ENCODE measurements at regions not wholly inside any gene's neighbourhood (a gene's known extent, or its start where the extent isn't known, plus 50 kb on each side); places are given as distances from the start of the nearest gene placed in this dataset.

- dilution Hi-C loops (cut with MboI; ENCODE audit: extremely low pct_ligation_motif_present, low sequenced_read_pairs): no loop called here
- Histone ChIP-seq H3K9me1 (ENCODE audit: control insufficient read depth, extremely low read depth, insufficient read depth, low read length) (no peaks in the 10 kb centered on the region), H3K9ac (ENCODE audit: control insufficient read depth, extremely low read depth, insufficient read depth, low read length) (no peak overlapping the region), H3K4me3 (ENCODE audit: control insufficient read depth in 2 of 3, extremely low read depth in 1 of 3, insufficient read depth in 2 of 3, low read depth in 1 of 3, low read length in 3 of 3) (no peak overlapping the region), H3K36me3 (ENCODE audit: control insufficient read depth in 2 of 2, extremely low read depth in 1 of 2, insufficient read depth in 2 of 2, low read length in 2 of 2) (no peaks in the 10 kb centered on the region), H2AFZ (ENCODE audit: control insufficient read depth, low read length) (no peak overlapping the region), H3K27me3 (ENCODE audit: control insufficient read depth, extremely low read depth, insufficient read depth, low read length) (no peaks in the 10 kb centered on the region), H3K4me2 (ENCODE audit: control insufficient read depth, extremely low read depth, insufficient read depth, low read depth, low read length) (no peak overlapping the region), H3K79me2 (ENCODE audit: control insufficient read depth, insufficient read depth, low read length) (no peaks in the 10 kb centered on the region), H3K4me1 (ENCODE audit: control insufficient read depth, extremely low read depth, insufficient read depth, low read length) (no peaks in the 10 kb centered on the region), H3K27ac (ENCODE audit: control insufficient read depth, insufficient read depth, low read length) (no peak overlapping the region), H3K9me3 (ENCODE audit: control insufficient read depth, low read depth, low read length) (no peaks in the 10 kb centered on the region), H4K20me1 (ENCODE audit: control insufficient read depth, extremely low read depth, insufficient read depth, low read length) (no peaks in the 10 kb centered on the region)
- FAIRE-seq (no peak), DNase-seq (ENCODE audit: low read depth, low spot score) (no peak)
- no peak for TF ChIP-seq EZH2 (IDR thresholded peaks at IDR 0.05; ENCODE audit: low read length)
- TF ChIP-seq, protein P1, sequence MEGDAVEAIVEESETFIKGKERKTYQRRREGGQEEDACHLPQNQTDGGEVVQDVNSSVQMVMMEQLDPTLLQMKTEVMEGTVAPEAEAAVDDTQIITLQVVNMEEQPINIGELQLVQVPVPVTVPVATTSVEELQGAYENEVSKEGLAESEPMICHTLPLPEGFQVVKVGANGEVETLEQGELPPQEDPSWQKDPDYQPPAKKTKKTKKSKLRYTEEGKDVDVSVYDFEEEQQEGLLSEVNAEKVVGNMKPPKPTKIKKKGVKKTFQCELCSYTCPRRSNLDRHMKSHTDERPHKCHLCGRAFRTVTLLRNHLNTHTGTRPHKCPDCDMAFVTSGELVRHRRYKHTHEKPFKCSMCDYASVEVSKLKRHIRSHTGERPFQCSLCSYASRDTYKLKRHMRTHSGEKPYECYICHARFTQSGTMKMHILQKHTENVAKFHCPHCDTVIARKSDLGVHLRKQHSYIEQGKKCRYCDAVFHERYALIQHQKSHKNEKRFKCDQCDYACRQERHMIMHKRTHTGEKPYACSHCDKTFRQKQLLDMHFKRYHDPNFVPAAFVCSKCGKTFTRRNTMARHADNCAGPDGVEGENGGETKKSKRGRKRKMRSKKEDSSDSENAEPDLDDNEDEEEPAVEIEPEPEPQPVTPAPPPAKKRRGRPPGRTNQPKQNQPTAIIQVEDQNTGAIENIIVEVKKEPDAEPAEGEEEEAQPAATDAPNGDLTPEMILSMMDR (optimal IDR thresholded peaks at IDR 0.05 in 1 of 3, IDR thresholded peaks at IDR 0.05 in 1 of 3, conservative IDR thresholded peaks at IDR 0.05 in 1 of 3; ENCODE audit: extremely low read depth in 1 of 3, insufficient read depth in 2 of 3, low read length in 3 of 3): no peak
Observed at GRCh38 chr4:81852031-81852715, 380.5 kb upstream of the RASGEF1B start.

DNA sequence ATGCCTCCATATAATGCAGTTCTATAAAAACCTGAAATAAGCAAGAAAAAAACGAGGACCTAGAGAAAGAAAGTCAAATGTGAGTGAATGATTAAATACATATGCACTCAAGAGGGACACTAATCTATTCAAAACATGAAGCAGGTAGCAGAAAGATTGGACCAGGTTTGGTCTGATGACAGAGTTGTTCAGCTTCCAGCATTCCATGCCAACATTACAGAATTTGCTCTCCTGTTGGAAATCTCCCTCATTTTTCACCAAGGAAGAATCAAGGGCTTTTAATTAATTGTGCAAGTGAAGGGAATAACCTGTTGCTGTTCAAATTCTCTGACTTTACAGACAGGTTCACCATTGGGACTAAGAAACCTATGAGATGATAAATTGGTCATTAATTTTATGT lies 379.0 kb upstream of the RASGEF1B start:
- no peaks in the 10 kb centered on the region for H3K9me3 ChIP-seq (ENCODE audit: control insufficient read depth, low read depth, low read length)
- H3K9ac ChIP-seq (ENCODE audit: control insufficient read depth, extremely low read depth, insufficient read depth, low read length): no peak overlapping the region
- no peaks in the 10 kb centered on the region for H3K79me2 ChIP-seq (ENCODE audit: control insufficient read depth, insufficient read depth, low read length)
- no peak for TF ChIP-seq EZH2 (IDR thresholded peaks at IDR 0.05; ENCODE audit: low read length)
- TF ChIP-seq, protein P1 (optimal IDR thresholded peaks at IDR 0.05 in 1 of 3, IDR thresholded peaks at IDR 0.05 in 1 of 3, conservative IDR thresholded peaks at IDR 0.05 in 1 of 3; ENCODE audit: extremely low read depth in 1 of 3, insufficient read depth in 2 of 3, low read length in 3 of 3): no peak
- dilution Hi-C loops (cut with MboI; ENCODE audit: extremely low pct_ligation_motif_present, low sequenced_read_pairs): no loop called here
- H3K27me3 ChIP-seq (ENCODE audit: control insufficient read depth, extremely low read depth, insufficient read depth, low read length): no peaks in the 10 kb centered on the region
- no peak overlapping the region for H3K4me3 ChIP-seq (ENCODE audit: control insufficient read depth in 2 of 3, extremely low read depth in 1 of 3, insufficient read depth in 2 of 3, low read depth in 1 of 3, low read length in 3 of 3)
- no peak overlapping the region for H3K27ac ChIP-seq (ENCODE audit: control insufficient read depth, insufficient read depth, low read length)
- no peaks in the 10 kb centered on the region for H4K20me1 ChIP-seq (ENCODE audit: control insufficient read depth, extremely low read depth, insufficient read depth, low read length)
- no peaks in the 10 kb centered on the region for H3K4me1 ChIP-seq (ENCODE audit: control insufficient read depth, extremely low read depth, insufficient read depth, low read length)
- no peaks in the 10 kb centered on the region for H3K36me3 ChIP-seq (ENCODE audit: control insufficient read depth in 2 of 2, extremely low read depth in 1 of 2, insufficient read depth in 2 of 2, low read length in 2 of 2)
- no peak overlapping the region for H2AFZ ChIP-seq (ENCODE audit: control insufficient read depth, low read length)
- H3K4me2 ChIP-seq (ENCODE audit: control insufficient read depth, extremely low read depth, insufficient read depth, low read depth, low read length): no peak overlapping the region
- no peaks in the 10 kb centered on the region for H3K9me1 ChIP-seq (ENCODE audit: control insufficient read depth, extremely low read depth, insufficient read depth, low read length)
- no peak for FAIRE-seq
- DNase-seq (ENCODE audit: low read depth, low spot score): no peak

All from keratinocyte (primary cell).